K562 (cell line): ENCODE measurements at regions not wholly inside any gene's neighbourhood (a gene's known extent, or its start where the extent isn't known, plus 50 kb on each side); places are given as distances from the start of the nearest gene placed in this dataset.

Source experiments
- ATAC-seq: fragments of 200-7000 bp; cut with Tn5 transposase; 3 replicates; pipeline ENCODE4 v1.9.1; 2020; ENCODE audit warnings: moderate library complexity
- BruUV-seq: library from RNA; stranded (reverse); fragments of 400-500 nt; replicated peaks from 2 replicates; lab custom pipeline; 2021; lab: Mats Ljungman, UMichigan
- CTCF ChIA-PET: fragments of 300-600 bp; formaldehyde crosslinking; extraction: SDS; loops from one replicate; lab custom pipeline; 2021; ENCODE audit warnings: low intra/inter-chr PET ratio; lab: Yijun Ruan, JAX
- POLR2A ChIA-PET: fragments of 300-600, 350-650 bp; sonication (Branson Sonifier 250); formaldehyde crosslinking; extraction: SDS; loops from one replicate; lab custom pipeline; 2021; ENCODE audit warnings: antibody characterized with exemption, inconsistent platforms; lab: Yijun Ruan, JAX
- DNase-seq, 4 experiments: peaks; one replicate each; pipeline versions ENCODE4 v3.0.0 to v3.0.0-alpha.2; 2011 to 2018; ENCODE audit warnings: low spot score in 3 of 4, mixed read lengths in 3 of 4; ENCODE audit errors: extremely low read depth in 1 of 4
- FAIRE-seq: peaks from 2 replicates; lab custom pipeline; 2011; peaks lifted over from hg19 to GRCh38; lab: Jason Lieb, UNC
- H2AFZ ChIP-seq: 2 replicates; pipeline ENCODE4 v1.6.0; 2011; ENCODE audit warnings: low read depth, low read length, control low read depth, inconsistent platforms
- H3K27ac ChIP-seq: fragments of 200-600 bp; 3 replicates; pipeline ENCODE4 v1.8.0; 2011; ENCODE audit warnings: low read depth, mild to moderate bottlenecking, control low read depth, inconsistent platforms, low read length, moderate library complexity, mixed read lengths; ENCODE audit errors: extremely low read depth
- H3K27me3 ChIP-seq, 2 experiments: fragments of 300-600 bp in 1 of 2; 2 replicates in 1 of 2; 3 replicates in 1 of 2; pipeline versions ENCODE4 v1.6.0 to v1.8.0; 2011; ENCODE audit warnings: inconsistent platforms in 2 of 2, low read length in 2 of 2, mild to moderate bottlenecking in 1 of 2, mixed read lengths in 1 of 2, moderate library complexity in 1 of 2; ENCODE audit not compliant: control insufficient read depth in 2 of 2, insufficient read depth in 2 of 2
- H3K36me3 ChIP-seq: fragments of 300-600 bp; 3 replicates; pipeline ENCODE4 v1.8.0; 2011; ENCODE audit warnings: mild to moderate bottlenecking, low read length, inconsistent platforms; ENCODE audit not compliant: control insufficient read depth, insufficient read depth
- H3K4me1 ChIP-seq, 2 experiments: fragments of 200-600 bp in 1 of 2; replicated peaks in 1 of 2; 2 replicates in 1 of 2; 3 replicates in 1 of 2; pipeline versions ENCODE4 v1.5.1 to v1.8.0; 2011; ENCODE audit warnings: inconsistent platforms in 2 of 2, low read length in 2 of 2, mild to moderate bottlenecking in 1 of 2, mixed read lengths in 1 of 2, moderate library complexity in 1 of 2; ENCODE audit not compliant: control insufficient read depth in 2 of 2, insufficient read depth in 2 of 2
- H3K4me2 ChIP-seq: 2 replicates; pipeline ENCODE4 v1.6.1; 2011; ENCODE audit warnings: low read length, control low read depth, inconsistent platforms, mixed read lengths; ENCODE audit not compliant: insufficient read depth
- H3K4me3 ChIP-seq: fragments of 200-600 bp; sonication (generic), shearing (Covaris generic); 2 replicates; pipeline ENCODE4 v1.5.1; 2016; ENCODE audit warnings: control low read depth, inconsistent platforms
- H3K79me2 ChIP-seq: fragments of 200-600 bp; 3 replicates; pipeline ENCODE4 v1.8.0; 2011; ENCODE audit warnings: low read length, inconsistent platforms; ENCODE audit not compliant: control insufficient read depth, insufficient read depth
- H3K9ac ChIP-seq, 2 experiments: 2 replicates each; pipeline versions ENCODE4 v1.6.0 to v1.6.1; 2011; ENCODE audit warnings: low read depth in 2 of 2, low read length in 2 of 2, control low read depth in 1 of 2, inconsistent platforms in 1 of 2, mild to moderate bottlenecking in 1 of 2, mixed read lengths in 1 of 2; ENCODE audit not compliant: insufficient read depth in 1 of 2
- H3K9me1 ChIP-seq: one replicate; pipeline ENCODE4 v1.6.0; 2011; ENCODE audit warnings: inconsistent platforms, mild to moderate bottlenecking, low read length, moderate library complexity; ENCODE audit not compliant: control insufficient read depth, insufficient read depth
- H3K9me3 ChIP-seq: replicated peaks from 2 replicates; pipeline ENCODE4 v1.5.1; 2011; ENCODE audit warnings: low read depth, low read length, inconsistent platforms; ENCODE audit not compliant: control insufficient read depth, insufficient read depth
- H4K20me1 ChIP-seq: replicated peaks from 2 replicates; pipeline ENCODE4 v1.6.1; 2011; ENCODE audit warnings: low read length, inconsistent platforms, mixed read lengths; ENCODE audit not compliant: control insufficient read depth, insufficient read depth
- BCL6 ChIP-seq: fragments of 250-450 bp; sonication (Bioruptor Pico); IDR thresholded peaks from 2 replicates; pipeline ENCODE4 v1.4.0; 2020
- CHD1 ChIP-seq: fragments of 200-600 bp; sonication (generic); IDR thresholded peaks from one replicate; pipeline ENCODE4 v1.6.1; 2012; ENCODE audit warnings: mild to moderate bottlenecking, moderate library complexity, low read length, inconsistent platforms
- CHD4 ChIP-seq: fragments of 200-600 bp; sonication (generic); IDR thresholded peaks from 3 replicates; pipeline ENCODE4 v1.6.1; 2012; ENCODE audit warnings: low read depth, mild to moderate bottlenecking, mixed read lengths, low read length, inconsistent platforms; ENCODE audit not compliant: insufficient read depth, insufficient replicate concordance, poor library complexity, severe bottlenecking
- GATAD2B ChIP-seq: fragments of 450-650 bp; IDR thresholded peaks from 2 replicates; pipeline ENCODE4 v1.6.1; 2017; ENCODE audit warnings: mild to moderate bottlenecking, borderline replicate concordance
- HINFP ChIP-seq: fragments of 450-650 bp; conservative IDR thresholded peaks from 2 replicates; pipeline ENCODE4 v1.6.1; 2016; ENCODE audit warnings: missing genetic modification characterization, low read depth, mild to moderate bottlenecking, control low read depth, missing compliant biosample characterization
- HIVEP1 ChIP-seq: fragments of 250-450 bp; sonication (Bioruptor Pico); IDR thresholded peaks from 2 replicates; pipeline ENCODE4 v1.4.0; 2020; ENCODE audit warnings: mild to moderate bottlenecking
- POLR2A ChIP-seq: fragments of 450-650 bp; conservative IDR thresholded peaks from 2 replicates; pipeline ENCODE4 v1.6.1; 2016
- SIX5 ChIP-seq, 2 experiments: IDR thresholded peaks; 2 replicates each; pipeline ENCODE4 v1.6.1; 2011; ENCODE audit warnings: low read length in 2 of 2, borderline replicate concordance in 1 of 2, low read depth in 1 of 2, mild to moderate bottlenecking in 1 of 2, moderate library complexity in 1 of 2; ENCODE audit not compliant: insufficient read depth in 1 of 2
- SOX6 ChIP-seq: fragments of 450-650 bp; IDR thresholded peaks from 2 replicates; pipeline ENCODE4 v1.6.1; 2014; ENCODE audit warnings: mild to moderate bottlenecking
- TAF9B ChIP-seq: fragments of 450-650 bp; IDR thresholded peaks from 2 replicates; pipeline ENCODE4 v1.6.1; 2018; ENCODE audit warnings: mild to moderate bottlenecking; ENCODE audit not compliant: partially characterized antibody
- TEAD1 ChIP-seq, 2 experiments: fragments of 450-650 bp in 1 of 2; sonication (generic) in 1 of 2; formaldehyde crosslinking; IDR thresholded peaks; 2 replicates each; pipeline versions ENCODE4 v1.4.0 to v1.8.0; 2020 to 2022; ENCODE audit warnings: mild to moderate bottlenecking in 2 of 2, missing genetic modification reagents in 1 of 2
- TEAD2 ChIP-seq: fragments of 450-650 bp; IDR thresholded peaks from 2 replicates; pipeline ENCODE4 v1.6.1; 2016; ENCODE audit warnings: missing genetic modification characterization, control low read depth, missing compliant biosample characterization
- ZNF311 ChIP-seq: fragments of 250-450 bp; sonication (Bioruptor Pico); IDR thresholded peaks from 2 replicates; pipeline ENCODE4 v1.4.0; 2020; ENCODE audit warnings: mild to moderate bottlenecking, moderate library complexity
- ZNF444 ChIP-seq: fragments of 250-450 bp; sonication (Bioruptor Pico); IDR thresholded peaks from 2 replicates; pipeline ENCODE4 v1.4.0; 2020; ENCODE audit warnings: mild to moderate bottlenecking, moderate library complexity
- ZNF75A ChIP-seq: fragments of 450-650 bp; formaldehyde crosslinking; IDR thresholded peaks from 2 replicates; pipeline ENCODE4 v1.4.0; 2020; ENCODE audit warnings: mild to moderate bottlenecking
- ZNF766 ChIP-seq: fragments of 200-800 bp; sonication (Bioruptor generic); conservative IDR thresholded peaks from 2 replicates; pipeline ENCODE4 v1.6.1; 2016; ENCODE audit warnings: missing genetic modification characterization, missing compliant biosample characterization
- WGBS: fragments of 100-300 bp; shearing (Covaris generic); methylation state at CpG from one replicate; pipeline ENCODE4 v1.1.6; 2016; ENCODE audit warnings: low coverage, mixed read lengths; ENCODE audit not compliant: insufficient coverage; ENCODE audit errors: missing lambda C conversion rate; 5-methylcytosine and 5-hydroxymethylcytosine counted together
- in situ Hi-C: fragments of 300-500 bp; cut with MboI; formaldehyde crosslinking; loops from 4 replicates; pipeline ENCODE4 v1.15.0; 2018; ENCODE audit warnings: inconsistent platforms, mixed read lengths
- intact Hi-C: fragments of 100-400 bp; cut with micrococcal nuclease; formaldehyde crosslinking; loops from 2 replicates; pipeline ENCODE4 v1.14.2; 2022

GRCh38 chr13:105165449-105166125 lies 1369.9 kb downstream of the EFNB2 start:
- intact Hi-C loops (no loop called here), in situ Hi-C loops (no loop called here)
- Histone ChIP-seq H3K4me1 (no peaks in the 10 kb centered on the region), H3K4me2 (no peak overlapping the region), H3K4me3 (no peak overlapping the region), H3K9me1 (no peaks in the 10 kb centered on the region), H3K9ac (no peak overlapping the region), H3K9me3 (no peaks in the 10 kb centered on the region), H3K27ac (no peak overlapping the region), H3K27me3 (no peaks in the 10 kb centered on the region), H2AFZ (no peak overlapping the region), H3K79me2 (no peaks in the 10 kb centered on the region), H3K36me3 (no peaks in the 10 kb centered on the region), H4K20me1 (no peaks in the 10 kb centered on the region)
- DNase-seq (no peak), ATAC-seq (no peak), FAIRE-seq (no peak)
- ChIA-PET CTCF (no interaction called here), POLR2A (no interaction called here)
- no TSS peak for BruUV-seq
- TF ChIP-seq BCL6 (CRISPR knock-in tag) (no peak), CHD4 (no peak), ZNF311 (CRISPR knock-in tag) (no peak), TEAD2 (tag) (no peak), ZNF766 (CRISPR knock-in tag) (no peak), ZNF75A (no peak), SOX6 (no peak)
- 20% methylated on average over 1 of the region's 2 CpGs for WGBS

GRCh38 chr13:105159841-105160240 lies 1375.6 kb downstream of the EFNB2 start:
- H3K4me2 ChIP-seq = no peak overlapping the region
- no peaks in the 10 kb centered on the region for H3K4me1 ChIP-seq
- H2AFZ ChIP-seq = no peak overlapping the region
- H3K36me3 ChIP-seq = no peaks in the 10 kb centered on the region
- ChIA-PET CTCF (no interaction called here), POLR2A (no interaction called here)
- no peaks in the 10 kb centered on the region for H4K20me1 ChIP-seq
- no peak overlapping the region for H3K4me3 ChIP-seq
- no peaks in the 10 kb centered on the region for H3K9me1 ChIP-seq
- H3K9ac ChIP-seq = no peak overlapping the region
- FAIRE-seq (no peak), ATAC-seq (no peak), DNase-seq (no peak)
- WGBS = 0% methylated on average over 1 of the region's 1 CpG
- no peaks in the 10 kb centered on the region for H3K27me3 ChIP-seq
- no peaks in the 10 kb centered on the region for H3K79me2 ChIP-seq
- TF ChIP-seq CHD1 = no peak
- no peak for TF ChIP-seq TEAD1 (CRISPR knock-in tag; IDR thresholded peaks at IDR 0.05)
- no peak for TF ChIP-seq GATAD2B
- no peak for TF ChIP-seq HIVEP1 (CRISPR knock-in tag)
- no peak for TF ChIP-seq ZNF444 (CRISPR knock-in tag)
- no peak for TF ChIP-seq POLR2A
- TF ChIP-seq TAF9B = no peak
- no peak for TF ChIP-seq SIX5 (IDR thresholded peaks at IDR 0.05; ENCODE audit: borderline replicate concordance in 1 of 2, insufficient read depth in 1 of 2, low read depth in 1 of 2, low read length in 2 of 2)
- TF ChIP-seq HINFP (tag) = no peak
- intact Hi-C loops = no loop called here
- in situ Hi-C loops = no loop called here
- BruUV-seq = no TSS peak
- no peaks in the 10 kb centered on the region for H3K9me3 ChIP-seq
- no peak overlapping the region for H3K27ac ChIP-seq
